Motor neuron (in vitro differentiated cells): ENCODE measurements at regions not wholly inside any gene's neighbourhood (a gene's known extent, or its start where the extent isn't known, plus 50 kb on each side); places are given as distances from the start of the nearest gene placed in this dataset.
"Not testable (repeated sequence)": the region's sequence is repeated elsewhere in the genome, so short reads cannot be mapped to it uniquely, and the experiment has no call there.

Experiments
- ATAC-seq, 8 experiments: fragments of 200-7000 bp; cut with Tn5 transposase; replicated peaks in 6 of 8; 2 replicates each; pipeline ENCODE4 v1.8.0; 2021; ENCODE audit warnings: mild to moderate bottlenecking in 8 of 8, moderate library complexity in 8 of 8
- H3K27ac ChIP-seq, 2 donors: fragments of 250-450 bp; sonication (Bioruptor Pico); 2 replicates each; pipeline ENCODE4 v1.9.0; 2021; ENCODE audit warnings: antibody characterized with exemption in 2 of 2, mild to moderate bottlenecking in 2 of 2, moderate library complexity in 1 of 2
- H3K4me1 ChIP-seq, 2 donors: fragments of 250-450 bp; sonication (Bioruptor Pico); replicated peaks in 1 of 2; 2 replicates each; pipeline ENCODE4 v1.6.1; 2021; ENCODE audit warnings: antibody characterized with exemption in 2 of 2, mild to moderate bottlenecking in 2 of 2, moderate library complexity in 1 of 2
- H3K4me3 ChIP-seq, 5 donors: fragments of 250-450 bp; sonication (Bioruptor Pico); 2 replicates each; pipeline ENCODE4 v1.9.0; 2021; ENCODE audit warnings: antibody characterized with exemption in 5 of 5, mild to moderate bottlenecking in 5 of 5, moderate library complexity in 4 of 5
- WGBS, 10 experiments: fragments of 450-650 bp; shearing (Covaris generic); methylation state at CpG; one replicate each; pipeline ENCODE4 v1.0.0; 2022; 5-methylcytosine and 5-hydroxymethylcytosine counted together
- in situ Hi-C, 9 experiments: fragments of 400-800 bp; cut with MboI; loops; one replicate each; pipeline ENCODE4 v1.15.0; 2021; ENCODE audit warnings: low sequenced_read_pairs in 9 of 9, low pct_unique_long_range_greater_than_20kb in 2 of 9; ENCODE audit not compliant: unreplicated experiment in 9 of 9

DNA sequence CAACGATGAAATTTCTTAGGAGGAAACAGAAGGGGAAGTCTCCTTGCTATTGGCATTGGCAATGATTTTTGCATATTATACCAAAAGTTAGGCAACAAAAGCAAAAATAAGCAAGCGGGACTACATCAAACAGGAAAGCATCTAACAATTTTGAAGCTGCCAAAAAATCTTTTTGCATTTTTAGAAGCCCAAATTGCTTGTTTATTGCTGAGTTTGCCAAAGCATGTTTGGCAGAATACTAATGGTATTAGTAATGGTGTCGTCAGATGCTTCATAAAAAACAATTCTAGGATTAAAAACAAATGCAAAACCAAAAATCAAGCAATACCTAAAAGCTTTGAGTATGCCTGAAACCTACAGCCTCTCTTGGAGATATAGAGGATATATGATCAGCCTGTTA, 80.0 kb downstream of the GALR1 start:
- Histone ChIP-seq H3K4me3 (no peak overlapping the region), H3K4me1 (no peaks in the 10 kb centered on the region), H3K27ac (no peak overlapping the region)
- WGBS, 10 experiments: 0 to 93% (median 80%) methylated on average over 2 to 3 of the region's 3 CpGs; no CpG with 5 or more reads in 1 of the 10 experiments
- no peak for ATAC-seq
- in situ Hi-C loops: no loop called here

DNA sequence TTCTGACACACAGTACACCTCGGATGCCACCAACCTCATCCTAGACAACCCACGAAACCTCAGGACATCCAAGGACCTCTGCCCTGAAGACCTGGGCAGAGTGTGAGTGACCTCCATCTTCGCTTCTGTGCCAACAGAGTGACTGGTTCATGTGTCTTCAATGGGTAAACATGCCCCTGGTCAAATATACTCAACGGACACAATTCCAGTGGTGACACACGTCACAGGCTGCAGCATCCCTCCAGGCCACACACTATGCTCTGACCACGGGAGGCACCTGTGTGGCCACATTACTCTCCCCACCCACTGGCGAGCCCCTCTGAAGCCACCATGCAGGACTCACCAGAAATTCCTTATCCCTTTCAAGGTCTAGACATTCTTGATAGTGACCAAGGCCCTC, 85.2 kb downstream of the GALR1 start:
- no peak overlapping the region for H3K4me3 ChIP-seq
- 61 to 100% (median 80%) methylated on average over 1 to 3 of the region's 7 CpGs; no CpG with 5 or more reads in 3 of the 10 experiments for WGBS, 10 experiments
- in situ Hi-C loops: no loop called here
- H3K4me1 ChIP-seq: peaks cover 0 to 7% of the 10 kb centered on the region in 2 donors
- no peak for ATAC-seq
- H3K27ac ChIP-seq: no peak overlapping the region

DNA sequence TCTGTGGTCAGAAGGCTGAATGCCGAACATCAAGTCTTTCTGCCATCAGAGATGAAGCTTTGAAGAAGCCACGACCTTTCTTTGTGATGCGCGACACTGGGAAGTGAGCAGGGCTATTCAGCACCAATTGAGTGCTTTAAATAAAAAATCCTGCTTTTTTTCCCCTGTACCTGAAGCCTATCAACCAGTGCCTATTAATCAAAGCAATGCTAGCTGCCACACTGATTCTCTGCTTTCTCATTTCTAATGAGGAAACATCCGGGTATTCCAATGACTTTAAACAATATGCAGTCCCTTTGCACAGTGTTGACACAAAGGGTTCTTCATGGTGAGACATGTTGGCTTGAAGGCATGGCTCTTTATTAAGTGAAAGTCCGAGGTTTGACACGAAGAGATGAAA, 88.0 kb downstream of the GALR1 start:
- peak in 5 of 8 experiments; percentile 37 to 63 (median 45) for ATAC-seq
- Histone ChIP-seq H3K27ac (no peak overlapping the region), H3K4me3 (no peak overlapping the region), H3K4me1 (peaks cover 0 to 7% of the 10 kb centered on the region in 2 donors)
- in situ Hi-C loops: no loop called here
- WGBS, 10 experiments: 36 to 74% (median 55%) methylated on average over 4 to 7 of the region's 7 CpGs

DNA sequence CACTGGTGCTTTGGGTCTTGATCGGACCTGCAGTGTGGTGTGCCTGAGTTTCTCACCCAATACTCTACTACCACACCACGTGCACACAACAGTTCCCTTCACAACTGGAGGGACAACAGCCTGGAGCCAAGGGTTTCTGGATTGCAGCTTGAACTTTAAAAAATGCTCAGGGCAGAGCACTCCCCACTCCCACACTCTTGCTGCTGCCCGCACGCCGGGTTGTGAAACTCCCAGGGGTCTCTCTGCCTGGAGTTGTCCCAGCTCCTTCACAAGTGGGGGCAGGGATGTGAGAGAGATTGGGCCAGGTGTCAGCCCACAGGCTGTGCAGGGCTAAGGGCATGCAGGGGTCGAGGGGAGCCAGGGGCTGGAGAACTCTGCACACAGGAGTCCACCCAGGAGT, 89.4 kb downstream of the GALR1 start:
- H3K27ac ChIP-seq: no peak overlapping the region
- 40% methylated on average over 1 of the region's 6 CpGs; no CpG with 5 or more reads in 9 of the 10 experiments for WGBS, 10 experiments
- peak in 1 of 8 experiments; percentile 28 for ATAC-seq
- no peak overlapping the region for H3K4me3 ChIP-seq
- peaks cover 0 to 7% of the 10 kb centered on the region in 2 donors for H3K4me1 ChIP-seq
- in situ Hi-C loops: no loop called here

DNA sequence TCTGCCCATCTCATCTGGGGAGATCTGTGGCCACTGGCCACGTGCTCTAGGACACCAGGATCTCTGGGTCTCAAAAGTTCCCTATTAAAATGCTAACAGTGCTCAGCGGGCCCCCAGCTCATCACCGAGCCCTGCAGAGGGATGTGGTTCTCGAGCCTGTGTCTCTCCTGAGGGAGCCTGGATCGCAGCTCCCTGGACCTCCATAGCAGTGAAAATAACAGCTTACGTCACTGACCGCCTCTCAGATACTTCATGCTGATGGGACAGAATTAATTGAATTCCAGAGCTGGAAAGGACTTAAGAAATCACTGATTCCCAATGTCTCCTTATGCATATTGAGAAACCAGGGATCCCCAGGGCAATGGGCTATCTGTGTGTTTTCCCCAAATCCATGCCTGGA, 90.0 kb downstream of the GALR1 start:
- Histone ChIP-seq H3K27ac (no peak overlapping the region), H3K4me1 (peaks cover 0 to 7% of the 10 kb centered on the region in 2 donors), H3K4me3 (no peak overlapping the region)
- in situ Hi-C loops: no loop called here
- ATAC-seq: peak in 1 of 8 experiments; percentile 28
- 40 to 100% (median 59%) methylated on average over 1 to 6 of the region's 7 CpGs; no CpG with 5 or more reads in 7 of the 10 experiments for WGBS, 10 experiments

DNA sequence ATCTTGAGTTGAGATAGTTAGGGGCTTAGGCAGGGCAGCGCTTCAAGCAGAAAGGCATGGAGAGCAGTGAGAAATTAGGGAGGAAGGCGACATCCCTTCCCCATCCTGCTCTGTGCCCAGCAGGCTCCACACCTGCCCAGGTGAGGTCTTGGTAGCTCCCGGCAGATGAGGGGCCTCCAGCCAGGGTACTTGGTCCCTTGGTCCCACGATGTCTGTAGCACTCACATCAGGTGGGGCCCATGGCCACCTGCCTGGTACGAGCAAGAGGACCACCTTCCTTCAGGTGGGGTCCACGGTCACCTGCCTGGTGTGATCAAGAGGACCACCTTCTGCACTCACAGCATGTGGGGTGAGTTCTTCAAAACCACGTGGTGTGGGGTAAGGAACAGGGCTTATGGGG, 91.2 kb downstream of the GALR1 start:
- ATAC-seq: no peak
- in situ Hi-C loops: no loop called here
- Histone ChIP-seq H3K4me3 (no peak overlapping the region), H3K27ac (no peak overlapping the region), H3K4me1 (peaks cover 0 to 7% of the 10 kb centered on the region in 2 donors)
- 40 to 100% (median 54%) methylated on average over 1 to 6 of the region's 7 CpGs; no CpG with 5 or more reads in 4 of the 10 experiments for WGBS, 10 experiments

DNA sequence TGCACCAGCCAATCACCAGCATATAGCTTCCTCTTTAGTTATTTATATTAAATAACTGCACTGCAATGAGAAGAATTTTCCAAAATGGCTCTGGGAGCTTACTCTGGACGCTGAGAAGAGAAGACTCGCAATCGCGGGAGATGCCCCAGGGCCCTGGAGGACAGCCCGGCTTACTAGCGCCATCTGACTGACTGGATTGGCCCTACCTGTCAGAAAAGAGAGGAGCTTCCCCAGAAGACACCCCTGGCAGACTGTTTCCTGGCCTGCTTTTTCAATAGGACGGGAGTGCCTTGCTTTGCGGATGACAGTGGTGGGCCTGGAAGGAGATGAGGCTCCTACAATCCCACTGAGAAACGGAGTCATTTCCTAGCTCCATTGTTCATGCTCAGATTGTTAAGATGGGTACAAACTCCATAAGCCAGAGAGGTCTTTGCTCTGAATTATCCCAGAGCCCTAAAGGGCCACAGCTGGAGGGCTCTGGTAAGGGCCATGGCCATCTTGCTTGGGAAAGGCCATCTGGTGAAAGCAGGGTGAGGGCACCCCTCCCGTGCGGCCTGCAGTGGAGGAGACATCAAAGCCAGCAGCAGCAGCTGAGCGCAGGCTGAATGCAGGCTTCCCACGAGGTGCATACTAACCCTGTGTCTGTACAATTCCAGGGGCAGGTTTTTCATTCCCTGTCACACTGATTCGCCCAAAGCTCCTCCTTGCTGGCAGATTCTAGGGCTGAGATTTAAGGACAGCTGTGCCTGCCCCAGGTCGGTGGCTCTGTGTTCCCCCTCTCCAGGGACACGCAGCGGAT, 92.1 kb downstream of the GALR1 start:
- in situ Hi-C loops: no loop called here
- Histone ChIP-seq H3K4me3 (no peak overlapping the region), H3K4me1 (peaks cover 0 to 7% of the 10 kb centered on the region in 2 donors), H3K27ac (no peak overlapping the region)
- ATAC-seq: peak in 2 of 8 experiments; percentile 42 to 44
- WGBS, 10 experiments: 68 to 86% (median 73%) methylated on average over 2 to 10 of the region's 17 CpGs; no CpG with 5 or more reads in 5 of the 10 experiments

DNA sequence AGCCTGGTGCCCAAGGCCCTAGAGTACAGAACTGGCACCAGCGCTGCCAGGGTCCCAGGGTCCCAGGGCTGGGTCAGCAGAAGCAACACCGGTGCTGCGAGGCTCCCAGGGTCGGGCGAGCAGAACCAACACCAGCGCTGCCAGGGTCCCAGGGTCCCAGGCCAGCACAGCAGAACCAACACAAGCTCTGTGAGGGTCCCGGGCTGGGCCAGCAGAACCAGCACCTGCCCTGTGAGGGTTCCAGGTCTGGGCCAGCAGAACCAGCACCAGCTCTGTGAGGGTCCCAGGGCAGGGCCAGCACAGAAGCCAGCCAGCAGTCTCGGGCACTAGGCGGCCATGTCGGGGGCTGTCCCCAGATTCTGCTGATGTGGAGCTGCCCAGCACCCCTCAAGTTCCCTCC, 93.1 kb downstream of the GALR1 start:
- Histone ChIP-seq H3K27ac (no peak overlapping the region), H3K4me1 (peaks cover 0 to 3% of the 10 kb centered on the region in 2 donors), H3K4me3 (no peak overlapping the region)
- in situ Hi-C loops: no loop called here
- WGBS, 10 experiments: 50 to 100% (median 95%) methylated on average over 1 to 5 of the region's 10 CpGs; no CpG with 5 or more reads in 6 of the 10 experiments
- ATAC-seq: no peak

DNA sequence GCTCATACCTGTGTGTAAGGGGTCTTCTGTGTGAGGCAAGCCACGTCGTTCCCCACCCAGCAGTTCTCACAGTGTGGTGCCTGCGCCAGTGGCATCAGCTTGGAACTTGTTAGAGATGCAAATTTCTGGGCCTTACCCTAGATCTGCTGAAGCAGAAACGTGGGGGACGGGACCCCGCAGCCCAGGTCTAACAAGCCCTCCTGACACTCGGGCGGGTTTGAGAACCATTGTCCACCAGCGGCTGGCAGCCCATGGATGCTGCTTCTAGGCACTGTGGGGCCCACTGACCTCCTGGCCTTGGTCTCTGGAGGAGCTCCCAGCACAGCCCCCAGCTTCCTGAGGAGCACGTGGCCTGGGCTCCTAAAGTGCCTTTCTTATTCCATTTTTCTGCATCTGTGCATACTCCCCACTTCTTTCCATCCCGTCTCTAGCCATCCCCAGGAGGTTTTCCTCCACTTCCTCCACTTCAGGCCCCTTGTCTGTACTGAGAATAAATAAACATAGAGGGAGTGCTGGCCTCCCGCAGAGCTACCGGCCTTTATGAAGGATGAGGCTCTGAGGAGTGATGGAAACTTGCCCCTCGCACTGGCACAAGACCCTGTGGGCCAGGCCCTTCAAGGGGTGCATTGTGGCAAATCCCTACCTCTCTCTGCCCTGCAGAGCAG, 94.3 kb downstream of the GALR1 start:
- Histone ChIP-seq H3K4me3 (no peak overlapping the region), H3K27ac (no peak overlapping the region), H3K4me1 (no peaks in the 10 kb centered on the region)
- 31 to 100% (median 49%) methylated on average over 2 to 4 of the region's 14 CpGs; no CpG with 5 or more reads in 5 of the 10 experiments for WGBS, 10 experiments
- ATAC-seq: no peak
- in situ Hi-C loops: no loop called here

DNA sequence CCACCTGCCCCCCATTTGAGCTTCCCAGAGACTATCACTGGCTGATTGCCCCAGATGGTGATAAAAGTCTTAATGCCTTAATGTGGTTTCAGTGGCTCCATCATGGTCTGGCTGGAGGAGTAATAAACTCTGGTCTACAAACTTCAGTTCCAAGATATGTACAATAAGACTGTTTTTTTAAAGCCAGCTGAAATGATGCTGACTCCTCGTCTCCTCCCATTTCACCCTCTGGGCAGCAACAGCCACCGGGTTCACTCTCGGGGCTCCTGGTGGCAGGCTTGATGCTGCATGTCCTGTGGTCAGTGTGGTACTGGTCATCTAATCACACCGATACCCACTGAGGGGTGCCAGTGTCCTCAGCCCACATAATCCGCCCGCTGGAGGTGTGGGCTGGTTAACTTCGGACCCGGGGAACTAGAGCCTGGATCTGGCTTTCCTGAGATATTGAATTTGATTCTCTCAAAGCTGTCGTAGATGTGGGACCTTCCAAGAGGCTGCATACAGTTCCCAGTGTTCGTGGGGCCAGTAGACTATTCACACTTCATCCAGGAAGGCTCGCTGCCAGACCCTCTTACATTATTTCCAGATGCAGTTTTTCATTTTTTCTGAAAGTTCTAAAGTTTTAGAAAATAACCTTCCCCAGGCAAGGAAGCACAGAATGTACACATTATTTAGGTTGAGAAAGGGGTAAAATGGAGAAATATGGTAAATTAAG, 95.3 kb downstream of the GALR1 start:
- in situ Hi-C loops: no loop called here
- H3K4me1 ChIP-seq: no peaks in the 10 kb centered on the region
- 0 to 95% (median 40%) methylated on average over 1 to 8 of the region's 11 CpGs; no CpG with 5 or more reads in 2 of the 10 experiments for WGBS, 10 experiments
- no peak overlapping the region for H3K27ac ChIP-seq
- H3K4me3 ChIP-seq: no peak overlapping the region
- peak in 2 of 8 experiments; percentile 38 to 50 for ATAC-seq

DNA sequence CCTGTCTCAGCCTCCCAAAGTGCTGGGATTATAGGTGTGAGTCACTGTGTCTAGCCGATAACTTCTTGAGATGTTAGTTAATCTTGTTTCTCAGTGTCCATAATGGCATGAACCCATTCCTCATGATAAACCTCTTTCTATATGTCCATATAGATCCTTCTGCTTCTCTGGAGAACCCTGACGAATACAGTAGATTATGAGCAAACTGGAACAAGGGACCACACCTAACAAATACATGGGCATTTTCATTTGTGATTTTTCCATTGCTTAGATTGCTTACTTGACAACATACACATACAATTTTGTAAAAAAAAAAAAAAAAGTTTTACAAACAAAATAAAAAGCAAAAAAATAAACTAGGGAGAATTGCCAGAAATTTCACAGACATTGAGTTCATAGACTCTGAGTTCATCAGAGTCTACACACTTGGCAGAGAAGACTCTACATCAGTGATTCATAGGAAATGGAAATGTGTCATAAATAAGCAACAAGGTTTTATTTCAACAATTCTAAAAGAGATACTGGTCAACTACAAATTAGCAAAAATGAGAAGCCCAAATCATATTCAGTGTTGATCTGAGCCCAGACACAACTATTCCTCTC, 96.7 kb downstream of the GALR1 start:
- ATAC-seq: peak in 2 of 8 experiments; percentile 83 to 85

DNA sequence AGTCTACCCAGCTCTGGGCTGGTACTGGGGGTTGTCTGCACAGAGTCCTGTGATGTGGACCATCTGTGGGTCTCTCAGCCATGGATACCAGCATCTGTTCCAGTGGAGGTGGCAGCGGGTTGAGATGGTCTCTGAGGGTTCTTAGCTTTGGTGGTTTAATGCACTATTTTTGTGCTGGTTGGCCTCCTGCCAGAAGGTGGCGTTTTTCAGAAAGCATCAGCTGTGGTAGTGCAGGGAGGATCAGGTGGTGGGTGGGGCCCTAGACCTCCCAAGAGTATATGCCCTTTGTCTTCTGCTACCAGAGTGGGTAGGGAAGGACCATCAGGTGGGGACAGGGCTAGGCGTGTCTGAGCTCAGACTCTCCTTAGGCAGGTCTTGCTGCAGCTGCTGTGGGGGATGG, 103.7 kb downstream of the GALR1 start:
- not testable (repeated sequence) for ATAC-seq

More for the DNA sequence above, 96.7 kb downstream of the GALR1 start:
- H3K4me3 ChIP-seq: no peak overlapping the region
- H3K27ac ChIP-seq: no peak overlapping the region
- no peaks in the 10 kb centered on the region for H3K4me1 ChIP-seq
- in situ Hi-C loops: no loop called here
- 0 to 100% (median 69%) methylated on average over 1 to 2 of the region's 2 CpGs; no CpG with 5 or more reads in 1 of the 10 experiments for WGBS, 10 experiments

More for the DNA sequence above, 103.7 kb downstream of the GALR1 start:
- in situ Hi-C loops, H3K4me3 ChIP-seq, H3K27ac ChIP-seq, H3K4me1 ChIP-seq: not testable (repeated sequence)
- 89 to 100% methylated on average over 1 to 2 of the region's 3 CpGs; no CpG with 5 or more reads in 8 of the 10 experiments for WGBS, 10 experiments
